SK-N-SH (cell line): ENCODE measurements at regions not wholly inside any gene's neighbourhood (a gene's known extent, or its start where the extent isn't known, plus 50 kb on each side); places are given as distances from the start of the nearest gene placed in this dataset.

Source experiments
- CTCF ChIP-seq: fragments of 200-600 bp; sonication (generic); IDR thresholded peaks from 2 replicates; pipeline ENCODE4 v1.6.1; 2017; ENCODE audit warnings: antibody characterized with exemption, mild to moderate bottlenecking, moderate library complexity
- EP300 ChIP-seq, 2 experiments: IDR thresholded peaks; 2 replicates each; pipeline versions ENCODE4 v1.4.0 to v1.6.1; 2012; ENCODE audit warnings: borderline replicate concordance in 1 of 2, low read depth in 1 of 2, low read length in 1 of 2
- FOXJ3 ChIP-seq: sonication (generic); formaldehyde crosslinking; IDR thresholded peaks from 2 replicates; pipeline ENCODE4 v1.5.1; 2020; ENCODE audit warnings: mild to moderate bottlenecking, missing genetic modification reagents
- MAX ChIP-seq: IDR thresholded peaks from 2 replicates; pipeline ENCODE4 v1.4.0; 2012; ENCODE audit warnings: low read depth
- POLR2AphosphoS5 ChIP-seq: IDR thresholded peaks from 2 replicates; pipeline ENCODE4 v1.6.1; 2012; ENCODE audit warnings: low read depth, low read length
- USF2 ChIP-seq: fragments of 150-350 bp; IDR thresholded peaks from 2 replicates; pipeline ENCODE4 v1.6.1; 2017; ENCODE audit warnings: antibody characterized with exemption, low read length, low read depth, borderline replicate concordance
- ZBTB33 ChIP-seq: IDR thresholded peaks from 2 replicates; pipeline ENCODE4 v1.4.0; 2012; ENCODE audit warnings: low read depth, borderline replicate concordance
- TF ChIP-seq, protein P1 (sequence below): IDR thresholded peaks from 2 replicates; pipeline ENCODE4 v1.6.1; 2012; ENCODE audit warnings: mild to moderate bottlenecking, low read depth, low read length, moderate library complexity

GRCh38 chr10:124155781-124156435, 62.5 kb upstream of the CHST15 start:
- TF ChIP-seq FOXJ3, result no peak
- TF ChIP-seq CTCF, result no peak
- no peak for TF ChIP-seq POLR2AphosphoS5
- TF ChIP-seq EP300 (IDR thresholded peaks at IDR 0.05; ENCODE audit: borderline replicate concordance in 1 of 2, low read depth in 1 of 2, low read length in 1 of 2), result no peak
- TF ChIP-seq MAX, result no peak
- TF ChIP-seq ZBTB33, result no peak
- no peak for TF ChIP-seq USF2
- TF ChIP-seq, protein P1, sequence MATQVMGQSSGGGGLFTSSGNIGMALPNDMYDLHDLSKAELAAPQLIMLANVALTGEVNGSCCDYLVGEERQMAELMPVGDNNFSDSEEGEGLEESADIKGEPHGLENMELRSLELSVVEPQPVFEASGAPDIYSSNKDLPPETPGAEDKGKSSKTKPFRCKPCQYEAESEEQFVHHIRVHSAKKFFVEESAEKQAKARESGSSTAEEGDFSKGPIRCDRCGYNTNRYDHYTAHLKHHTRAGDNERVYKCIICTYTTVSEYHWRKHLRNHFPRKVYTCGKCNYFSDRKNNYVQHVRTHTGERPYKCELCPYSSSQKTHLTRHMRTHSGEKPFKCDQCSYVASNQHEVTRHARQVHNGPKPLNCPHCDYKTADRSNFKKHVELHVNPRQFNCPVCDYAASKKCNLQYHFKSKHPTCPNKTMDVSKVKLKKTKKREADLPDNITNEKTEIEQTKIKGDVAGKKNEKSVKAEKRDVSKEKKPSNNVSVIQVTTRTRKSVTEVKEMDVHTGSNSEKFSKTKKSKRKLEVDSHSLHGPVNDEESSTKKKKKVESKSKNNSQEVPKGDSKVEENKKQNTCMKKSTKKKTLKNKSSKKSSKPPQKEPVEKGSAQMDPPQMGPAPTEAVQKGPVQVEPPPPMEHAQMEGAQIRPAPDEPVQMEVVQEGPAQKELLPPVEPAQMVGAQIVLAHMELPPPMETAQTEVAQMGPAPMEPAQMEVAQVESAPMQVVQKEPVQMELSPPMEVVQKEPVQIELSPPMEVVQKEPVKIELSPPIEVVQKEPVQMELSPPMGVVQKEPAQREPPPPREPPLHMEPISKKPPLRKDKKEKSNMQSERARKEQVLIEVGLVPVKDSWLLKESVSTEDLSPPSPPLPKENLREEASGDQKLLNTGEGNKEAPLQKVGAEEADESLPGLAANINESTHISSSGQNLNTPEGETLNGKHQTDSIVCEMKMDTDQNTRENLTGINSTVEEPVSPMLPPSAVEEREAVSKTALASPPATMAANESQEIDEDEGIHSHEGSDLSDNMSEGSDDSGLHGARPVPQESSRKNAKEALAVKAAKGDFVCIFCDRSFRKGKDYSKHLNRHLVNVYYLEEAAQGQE, result no peak
